GM10248 (cell line): ENCODE measurements at regions not wholly inside any gene's neighbourhood (a gene's known extent, or its start where the extent isn't known, plus 50 kb on each side); places are given as distances from the start of the nearest gene placed in this dataset.

ENCODE experiments used
- CTCF ChIA-PET: fragments of 300-600 bp; sonication (Branson Sonifier 250); formaldehyde crosslinking; extraction: SDS; loops from one replicate; lab custom pipeline; 2021; ENCODE audit warnings: antibody characterized with exemption; lab: Yijun Ruan, JAX
- POLR2A ChIA-PET: fragments of 350-650 bp; sonication (Branson Sonifier 250); formaldehyde crosslinking; extraction: SDS; loops from one replicate; lab custom pipeline; 2020; ENCODE audit warnings: antibody characterized with exemption; lab: Yijun Ruan, JAX
- DNase-seq: peaks from one replicate; pipeline ENCODE4 v3.0.0; 2012; ENCODE audit errors: extremely low spot score
- CTCF ChIP-seq: IDR thresholded peaks from 2 replicates; pipeline ENCODE4 v1.5.1; 2012; ENCODE audit warnings: mild to moderate bottlenecking, low read depth; ENCODE audit errors: extremely low read depth, missing control alignments, control extremely low read depth

- ChIA-PET CTCF (interaction anchor here (1.0 to 5.7 kb wide), 3 partner anchors 13 to 21 kb away, joined by 3 to 44 read pairs (median 7); no protein-coding TSS in a partner anchor), POLR2A (no interaction called here)
- no peak for DNase-seq
- TF ChIP-seq CTCF = no peak
Observed at GRCh38 chr6:56838965-56839364, 115.9 kb upstream of the BEND6 start.

GRCh38 chr6:56838016-56838555, 116.8 kb upstream of the BEND6 start:
- TF ChIP-seq CTCF = no peak
- ChIA-PET POLR2A (no interaction called here), CTCF (interaction anchor here (0.7 to 5.7 kb wide), 5 partner anchors 10 to 71 kb away, joined by 3 to 44 read pairs (median 3); no protein-coding TSS in a partner anchor)
- no peak for DNase-seq

- DNase-seq = no peak
- CTCF ChIA-PET = interaction anchor here (0.7 to 5.7 kb wide), 5 partner anchors 11 to 71 kb away, joined by 3 to 44 read pairs (median 3); no protein-coding TSS in a partner anchor
- TF ChIP-seq CTCF = no peak
- POLR2A ChIA-PET = no interaction called here
Observed at GRCh38 chr6:56837322-56837894, 117.5 kb upstream of the BEND6 start.

DNA sequence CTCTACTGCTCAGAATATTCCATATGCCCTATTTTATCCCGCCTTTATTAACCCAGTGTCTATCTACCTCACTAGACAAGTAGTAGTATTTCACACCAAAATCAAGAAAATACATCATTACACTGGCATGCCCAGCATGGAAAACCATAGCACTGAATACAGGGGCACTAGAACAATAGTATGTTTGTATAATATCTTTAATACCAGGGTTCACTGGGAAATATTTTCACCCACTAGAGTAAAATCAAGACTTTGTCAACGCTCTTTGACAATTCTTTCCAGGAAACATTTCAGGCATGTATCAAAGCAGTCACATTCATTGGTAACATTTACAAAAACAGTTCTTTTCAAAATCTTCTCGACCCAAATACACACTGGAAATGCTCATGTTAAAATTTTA, 119.3 kb upstream of the BEND6 start:
- ChIA-PET POLR2A (no interaction called here), CTCF (no interaction called here)
- no peak for TF ChIP-seq CTCF
- DNase-seq = no peak

DNA sequence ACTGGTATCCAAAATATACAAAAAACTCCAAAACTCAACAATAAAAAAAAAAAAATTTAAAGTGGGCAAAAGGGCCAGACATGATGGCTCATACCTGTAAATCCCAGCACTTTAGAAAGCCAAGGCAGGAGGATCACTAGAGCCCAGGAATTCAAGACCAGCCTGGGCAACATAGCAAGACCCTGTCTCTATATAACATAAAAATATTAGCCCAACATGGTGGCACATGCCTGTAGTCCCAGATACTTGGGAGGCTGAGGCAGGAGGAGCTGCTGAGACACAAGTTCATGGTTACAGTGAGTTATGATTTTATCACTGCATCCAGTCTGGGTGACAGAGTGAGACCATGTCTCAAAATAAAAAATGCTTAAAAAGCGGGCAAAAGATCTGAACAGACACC, 121.0 kb upstream of the BEND6 start:
- POLR2A ChIA-PET = no interaction called here
- CTCF ChIA-PET = interaction anchor here (0.7 to 3.6 kb wide), 7 partner anchors 11 to 109 kb away, joined by 3 to 18 read pairs (median 3); no protein-coding TSS in a partner anchor
- no peak for TF ChIP-seq CTCF
- DNase-seq = no peak

- POLR2A ChIA-PET = no interaction called here
- CTCF ChIA-PET = interaction anchor here (0.7 to 3.6 kb wide), 5 partner anchors 11 to 76 kb away, joined by 3 to 18 read pairs (median 5); no protein-coding TSS in a partner anchor
- no peak for TF ChIP-seq CTCF
- DNase-seq = no peak
Observed at GRCh38 chr6:56833127-56833791, 121.6 kb upstream of the BEND6 start.
